HCT116 (cell line): ENCODE measurements at regions not wholly inside any gene's neighbourhood (a gene's known extent, or its start where the extent isn't known, plus 50 kb on each side); places are given as distances from the start of the nearest gene placed in this dataset.

Source experiments
- ATAC-seq: fragments of 200-7000 bp; cut with Tn5 transposase; 2 replicates; pipeline ENCODE4 v1.9.1; 2020; ENCODE audit warnings: mild to moderate bottlenecking, moderate library complexity
- BruUV-seq: library from RNA; stranded (reverse); fragments of 400-500 nt; replicated peaks from 2 replicates; lab custom pipeline; 2021; lab: Mats Ljungman, UMichigan
- CTCF ChIA-PET: fragments of 300-600 bp; sonication (Branson Sonifier 250); formaldehyde crosslinking; loops from one replicate; lab custom pipeline; 2021; ENCODE audit warnings: antibody characterized with exemption; lab: Charles Lee
- POLR2A ChIA-PET: fragments of 300-600, 350-600 bp; sonication (Branson Sonifier 250); formaldehyde crosslinking; loops from one replicate; lab custom pipeline; 2021; ENCODE audit warnings: antibody characterized with exemption; lab: Charles Lee
- RAD21 ChIA-PET, 2 experiments: fragments of 300-600 bp; sonication (Branson Sonifier 250); formaldehyde crosslinking; loops; one replicate each; lab custom pipeline; 2023; ENCODE audit warnings: low total read pairs in 2 of 2; ENCODE audit not compliant: uncharacterized antibody in 2 of 2, unreplicated experiment in 2 of 2, low non-redundant PET in 1 of 2; lab: Charles Lee
- DNase-seq: peaks from one replicate; pipeline ENCODE4 v3.0.0-alpha.2; 2010; ENCODE audit warnings: low read depth, low spot score
- H2AFZ ChIP-seq: fragments of 200-600 bp; shearing (Covaris generic), sonication (generic); 2 replicates; pipeline ENCODE4 v1.6.1; 2017; ENCODE audit warnings: low read depth, mixed run types, mixed read lengths, antibody characterized with exemption, low read length; ENCODE audit not compliant: poor library complexity, severe bottlenecking
- H3K27ac ChIP-seq: 2 replicates; pipeline ENCODE4 v1.5.1; 2012; ENCODE audit warnings: low read depth, low read length
- H3K27me3 ChIP-seq: fragments of 200-600 bp; sonication (generic); 2 replicates; pipeline ENCODE4 v1.6.1; 2016; ENCODE audit warnings: mixed run types, low read length, mixed read lengths; ENCODE audit not compliant: insufficient read depth
- H3K36me3 ChIP-seq, 2 experiments: fragments of 200-500 bp in 1 of 2; fragments of 200-600 bp in 1 of 2; sonication (Bioruptor generic) in 1 of 2; sonication (generic) in 1 of 2; 2 replicates each; pipeline versions ENCODE4 v1.5.1 to v1.6.1; 2014 to 2016; ENCODE audit warnings: low read length in 2 of 2, inconsistent platforms in 1 of 2, mixed read lengths in 1 of 2, mixed run types in 1 of 2; ENCODE audit not compliant: insufficient read depth in 2 of 2, control insufficient read depth in 1 of 2
- H3K4me1 ChIP-seq, 2 experiments: fragments of 200-600 bp in 1 of 2; sonication (generic) in 1 of 2; 2 replicates each; pipeline versions ENCODE4 v1.5.1 to v1.6.1; 2012 to 2017; ENCODE audit warnings: low read length in 2 of 2, inconsistent platforms in 1 of 2, mild to moderate bottlenecking in 1 of 2, mixed read lengths in 1 of 2, mixed run types in 1 of 2, moderate library complexity in 1 of 2; ENCODE audit not compliant: insufficient read depth in 2 of 2, control insufficient read depth in 1 of 2
- H3K4me2 ChIP-seq: fragments of 200-600 bp; sonication (generic); 2 replicates; pipeline ENCODE4 v1.6.1; 2017; ENCODE audit warnings: mixed run types, low read length, mixed read lengths
- H3K4me3 ChIP-seq, 2 experiments: fragments of 200-600 bp in 1 of 2; sonication (generic) in 1 of 2; replicated peaks in 1 of 2; 2 replicates each; pipeline ENCODE4 v1.5.1; 2011 to 2016; ENCODE audit warnings: low read length in 2 of 2, control low read depth in 1 of 2, low read depth in 1 of 2, mild to moderate bottlenecking in 1 of 2, mixed read lengths in 1 of 2, mixed run types in 1 of 2
- H3K79me2 ChIP-seq: fragments of 200-600 bp; sonication (generic); 2 replicates; pipeline ENCODE4 v1.6.1; 2017; ENCODE audit warnings: mild to moderate bottlenecking, mixed run types, low read length, moderate library complexity, mixed read lengths; ENCODE audit not compliant: insufficient read depth
- H3K9ac ChIP-seq: fragments of 200-600 bp; sonication (generic); 2 replicates; pipeline ENCODE4 v1.6.1; 2016; ENCODE audit warnings: low read length, mixed read lengths
- H3K9me2 ChIP-seq: fragments of 200-600 bp; sonication (generic), shearing (Covaris generic); 2 replicates; pipeline ENCODE4 v1.6.1; 2017; ENCODE audit warnings: mixed run types, mild to moderate bottlenecking, moderate library complexity; ENCODE audit not compliant: insufficient read depth
- H3K9me3 ChIP-seq, 2 experiments: fragments of 200-500 bp in 1 of 2; fragments of 200-600 bp in 1 of 2; sonication (Bioruptor generic) in 1 of 2; sonication (generic) in 1 of 2; 2 replicates each; pipeline ENCODE4 v1.6.1; 2014 to 2017; ENCODE audit warnings: low read length in 2 of 2, mixed read lengths in 2 of 2, inconsistent platforms in 1 of 2, low read depth in 1 of 2, mild to moderate bottlenecking in 1 of 2, mixed run types in 1 of 2, moderate library complexity in 1 of 2; ENCODE audit not compliant: control insufficient read depth in 1 of 2, insufficient read depth in 1 of 2
- H4K20me1 ChIP-seq: fragments of 200-600 bp; sonication (generic), shearing (Covaris generic); 2 replicates; pipeline ENCODE4 v1.6.1; 2017; ENCODE audit warnings: mixed run types, mild to moderate bottlenecking, moderate library complexity; ENCODE audit not compliant: insufficient read depth
- CBX3 ChIP-seq: IDR thresholded peaks from 2 replicates; pipeline ENCODE4 v1.6.1; 2012; ENCODE audit warnings: low read depth
- ELF1 ChIP-seq: IDR thresholded peaks from 2 replicates; pipeline ENCODE4 v1.6.1; 2012; ENCODE audit warnings: low read depth, borderline replicate concordance
- POLR2A ChIP-seq: IDR thresholded peaks from 2 replicates; pipeline ENCODE4 v1.7.0; 2011; ENCODE audit warnings: borderline replicate concordance; ENCODE audit not compliant: insufficient read depth, insufficient read length; ENCODE audit errors: extremely low read depth
- POLR2AphosphoS5 ChIP-seq: IDR thresholded peaks from 2 replicates; pipeline ENCODE4 v1.6.1; 2011; ENCODE audit warnings: mild to moderate bottlenecking, low read depth, low read length, moderate library complexity
- RAD21 ChIP-seq: IDR thresholded peaks from 2 replicates; pipeline ENCODE4 v1.6.1; 2012; ENCODE audit warnings: low read depth, mild to moderate bottlenecking
- REST ChIP-seq: IDR thresholded peaks from 2 replicates; pipeline ENCODE4 v1.6.1; 2012; ENCODE audit warnings: low read depth
- SRF ChIP-seq: IDR thresholded peaks from 2 replicates; pipeline ENCODE4 v1.6.1; 2012; ENCODE audit warnings: low read depth
- ZFX ChIP-seq: fragments of 450-650 bp; IDR thresholded peaks from 2 replicates; pipeline ENCODE4 v1.6.1; 2017
- ZNF274 ChIP-seq: fragments of 200-500 bp; sonication (Bioruptor generic); IDR thresholded peaks from 2 replicates; pipeline ENCODE4 v1.6.1; 2014; ENCODE audit warnings: mild to moderate bottlenecking, low read depth, low read length, inconsistent platforms
- intact Hi-C: fragments of 100-400 bp; cut with micrococcal nuclease; formaldehyde crosslinking; loops from 2 replicates; pipeline ENCODE4 v1.10.0; 2022
- TF ChIP-seq, protein P1 (sequence below): IDR thresholded peaks from 2 replicates; pipeline ENCODE4 v1.6.1; 2012
- TF ChIP-seq, protein P2 (sequence below): IDR thresholded peaks from 2 replicates; pipeline ENCODE4 v1.6.1; 2012

- Histone ChIP-seq H3K27ac (no peak overlapping the region), H3K9me2 (no peaks in the 10 kb centered on the region), H3K9ac (no peak overlapping the region), H2AFZ (no peak overlapping the region), H3K27me3 (peaks cover 8% of the 10 kb centered on the region; the same call in 1 of the 2 replicates), H3K9me3 (no peaks in the 10 kb centered on the region), H3K36me3 (no peaks in the 10 kb centered on the region), H3K4me3 (no peak overlapping the region)
- ATAC-seq: no peak
- no TSS peak for BruUV-seq
- TF ChIP-seq ZFX (no peak), RAD21 (no peak), SRF (no peak), ZNF274 (no peak), ELF1 (no peak), CBX3 (no peak), POLR2A (no peak), REST (no peak), POLR2AphosphoS5 (no peak)
- TF ChIP-seq, protein P1, sequence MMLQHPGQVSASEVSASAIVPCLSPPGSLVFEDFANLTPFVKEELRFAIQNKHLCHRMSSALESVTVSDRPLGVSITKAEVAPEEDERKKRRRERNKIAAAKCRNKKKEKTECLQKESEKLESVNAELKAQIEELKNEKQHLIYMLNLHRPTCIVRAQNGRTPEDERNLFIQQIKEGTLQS: no peak
- TF ChIP-seq, protein P2, sequence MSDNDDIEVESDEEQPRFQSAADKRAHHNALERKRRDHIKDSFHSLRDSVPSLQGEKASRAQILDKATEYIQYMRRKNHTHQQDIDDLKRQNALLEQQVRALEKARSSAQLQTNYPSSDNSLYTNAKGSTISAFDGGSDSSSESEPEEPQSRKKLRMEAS: no peak
- TF ChIP-seq, all 23 proteins: peak for 0
- intact Hi-C loops: no loop called here
- CTCF ChIA-PET: no interaction called here
- Histone ChIP-seq H4K20me1 (no peaks in the 10 kb centered on the region), H3K4me2 (no peak overlapping the region), H3K4me1 (peaks cover 16 to 18% of the 10 kb centered on the region in 2 experiments), H3K79me2 (no peaks in the 10 kb centered on the region)
- POLR2A ChIA-PET: no interaction called here
- no peak for DNase-seq
- RAD21 ChIA-PET: no interaction called here
These were observed 115.4 kb upstream of the PKDCC start for GRCh38 chr2:41932241-41933045.
